ENCODE measurements at regions not wholly inside any gene's neighbourhood (a gene's known extent, or its start where the extent isn't known, plus 50 kb on each side); places are given as distances from the start of the nearest gene placed in this dataset.
"Not testable (repeated sequence)": the region's sequence is repeated elsewhere in the genome, so short reads cannot be mapped to it uniquely, and the experiment has no call there.

DNA sequence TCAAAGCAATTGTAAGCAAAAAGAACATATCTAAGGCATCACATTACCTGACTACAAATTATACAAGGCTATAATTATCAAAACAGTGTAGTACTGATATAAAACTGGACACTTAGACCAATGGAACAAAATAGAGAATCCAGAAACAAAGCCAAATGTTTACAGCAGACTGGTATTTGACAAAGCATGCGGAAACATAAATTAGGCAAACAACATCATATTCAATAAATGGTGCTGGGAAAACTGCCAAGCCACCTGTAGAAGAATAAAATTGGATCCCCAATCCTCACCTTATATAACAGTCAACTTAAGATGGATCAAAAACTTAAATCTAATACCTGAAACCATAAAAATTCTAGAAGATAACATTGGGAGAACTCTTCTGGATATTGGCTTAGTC, 240.8 kb upstream of the POM121L12 start:
- no peak for DNase-seq
- intact Hi-C loops (cut with DNase I): no loop called here

DNA sequence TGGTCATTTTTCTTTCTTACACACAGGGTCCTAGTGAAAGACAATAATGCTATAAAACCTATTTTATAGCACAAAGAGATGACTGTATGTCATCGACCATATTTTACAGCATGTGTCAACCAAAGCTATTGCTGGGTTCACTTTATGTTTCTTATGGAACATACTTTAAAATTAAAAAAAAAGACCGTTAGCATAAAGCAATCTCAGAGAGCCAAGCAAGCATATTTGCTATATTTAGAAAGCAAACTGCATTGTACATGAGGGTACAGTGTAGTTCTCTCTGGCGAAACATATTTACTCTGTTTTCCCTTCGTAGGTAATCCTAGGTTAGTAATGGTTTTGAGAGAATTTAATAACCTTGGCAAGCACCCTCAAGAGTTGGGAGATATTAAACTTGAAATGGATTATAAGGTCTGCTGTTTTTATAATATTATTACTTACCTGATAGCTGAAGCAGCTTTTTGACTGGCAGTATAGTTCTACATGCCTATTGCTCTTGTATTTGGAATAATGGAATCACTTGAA, 244.2 kb upstream of the POM121L12 start:
- no peak for DNase-seq
- intact Hi-C loops (cut with DNase I): no loop called here

DNA sequence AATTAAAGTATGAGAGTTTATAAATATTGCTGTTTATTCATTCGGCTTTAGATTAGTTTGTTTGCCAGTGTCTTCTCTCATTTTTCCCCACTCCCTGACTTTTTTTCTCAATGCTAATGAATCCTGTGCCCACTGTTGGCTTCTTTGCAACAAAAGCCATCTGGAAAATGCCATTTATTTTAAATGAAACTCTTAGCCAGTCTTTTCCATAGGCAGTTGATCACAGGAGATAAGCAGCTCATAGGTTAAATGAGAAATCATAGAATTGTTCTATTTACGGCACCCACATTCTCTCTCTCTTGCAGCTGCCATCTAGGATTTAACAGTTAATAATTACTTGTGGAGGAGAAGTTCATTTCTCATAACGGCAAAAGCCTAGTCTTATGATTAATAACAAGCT, 249.3 kb upstream of the POM121L12 start:
- no peak for DNase-seq
- intact Hi-C loops (cut with DNase I): no loop called here

DNA sequence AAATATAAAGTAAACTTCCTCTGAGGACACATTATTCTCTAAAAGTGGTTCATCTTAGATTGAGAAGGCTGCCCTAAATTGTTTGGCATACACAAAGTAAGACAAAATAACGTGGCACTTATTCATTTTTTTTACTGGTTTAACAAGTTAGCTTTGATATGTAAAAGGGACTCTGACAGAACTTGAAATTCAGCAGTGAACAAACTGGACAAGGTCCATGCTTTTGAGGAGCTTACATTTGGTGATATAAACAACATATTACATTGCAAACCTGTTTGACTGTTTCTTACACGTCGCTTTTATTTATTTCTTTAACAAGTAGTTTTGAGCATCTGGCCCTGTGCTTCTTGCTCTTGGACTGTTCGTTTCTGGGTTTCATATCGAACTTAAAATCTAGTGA, 253.1 kb upstream of the POM121L12 start:
- intact Hi-C loops (cut with DNase I): no loop called here
- no peak for DNase-seq

DNA sequence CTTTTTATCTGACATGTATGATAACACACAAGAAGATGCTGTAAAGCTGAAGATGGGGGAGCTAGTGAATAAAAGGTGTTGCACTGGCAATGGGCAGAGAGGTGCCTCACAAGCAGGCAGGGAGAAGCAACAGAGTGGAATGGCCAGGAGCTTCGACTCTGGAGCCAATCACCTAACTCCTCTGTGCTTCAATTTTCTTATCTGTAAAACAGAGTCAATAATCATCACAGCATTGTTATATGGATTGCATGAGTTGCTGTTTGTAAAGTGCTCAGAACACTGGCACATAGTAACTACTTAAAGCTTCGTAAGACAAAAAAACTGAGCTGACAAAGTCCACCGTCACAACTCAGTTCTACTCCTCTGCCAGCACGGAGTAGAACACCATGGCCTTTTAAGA, 254.2 kb upstream of the POM121L12 start:
- intact Hi-C loops (cut with DNase I): no loop called here
- DNase-seq: no peak

DNA sequence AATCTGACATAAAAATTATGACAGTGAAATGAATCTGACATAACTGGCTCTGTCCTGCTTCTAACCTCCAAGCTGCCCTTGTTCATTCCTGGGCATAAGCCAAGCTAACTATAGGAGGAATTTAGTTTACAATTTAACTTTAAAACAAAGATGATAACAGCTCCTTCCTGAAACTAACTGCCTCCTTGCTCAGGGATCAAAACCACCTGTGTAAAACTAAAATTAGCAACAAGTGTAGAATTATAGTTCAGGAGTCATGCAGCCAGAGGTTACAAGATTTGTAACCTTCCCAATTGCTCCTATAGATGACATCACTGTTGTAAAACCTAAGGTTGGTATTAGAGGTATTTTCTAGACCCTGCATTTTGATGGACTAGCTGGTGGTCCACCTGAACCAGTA, 256.4 kb upstream of the POM121L12 start:
- DNase-seq: no peak
- intact Hi-C loops (cut with DNase I): no loop called here

DNA sequence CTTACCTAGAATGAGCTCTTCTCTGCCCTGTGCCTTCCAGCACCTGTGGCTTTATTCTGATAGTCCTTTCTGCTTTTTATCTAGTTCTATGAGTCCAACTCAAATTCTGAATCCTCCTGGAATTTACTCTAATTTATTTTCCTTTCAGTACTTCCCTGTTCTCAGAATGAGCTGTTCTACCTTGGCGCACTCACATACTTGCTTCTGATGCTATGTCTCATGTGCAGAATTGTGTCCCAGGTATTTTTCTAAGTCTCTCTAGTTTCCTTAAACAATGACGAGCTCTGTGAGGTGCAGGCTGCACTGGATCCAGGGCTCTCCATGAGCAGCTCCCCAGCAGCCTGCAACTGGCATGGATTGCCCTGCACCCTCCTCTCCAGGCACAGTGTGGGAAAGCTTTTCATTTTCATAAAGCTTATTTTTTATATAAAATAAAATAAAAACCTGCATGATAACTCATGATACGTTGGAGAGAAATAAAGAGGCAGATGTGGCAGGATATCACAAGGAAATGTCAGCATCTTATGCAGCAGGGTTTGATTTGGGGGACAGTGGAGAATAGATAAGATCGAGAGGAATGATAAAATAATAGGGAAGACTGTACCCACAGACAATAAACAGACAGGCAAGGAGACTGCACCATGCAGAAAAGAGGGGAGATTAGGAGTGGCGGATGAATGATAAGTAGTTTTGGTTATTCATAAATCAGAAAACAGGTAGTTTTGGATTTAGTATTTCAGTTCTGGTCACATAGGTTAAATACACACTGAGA, 258.2 kb upstream of the POM121L12 start:
- DNase-seq: no peak
- intact Hi-C loops (cut with DNase I): no loop called here

DNA sequence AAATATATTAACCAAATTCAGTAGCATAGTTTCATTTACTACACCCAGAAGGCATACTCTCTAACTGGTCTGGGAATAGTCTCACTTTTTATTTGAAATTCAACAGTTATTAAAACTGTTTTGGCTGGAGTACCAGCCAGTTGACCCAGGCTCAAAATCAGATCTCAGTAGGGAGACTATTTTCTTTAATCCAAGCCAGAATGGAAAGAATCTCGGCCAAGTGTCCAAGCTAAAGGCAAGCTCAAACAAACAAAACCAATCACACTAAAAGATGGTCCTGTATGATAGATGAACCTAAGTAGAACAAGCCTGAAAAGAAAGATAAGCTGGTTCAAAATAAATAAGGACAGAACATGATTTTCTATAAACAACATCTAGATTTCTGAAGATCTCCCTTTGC, 259.6 kb upstream of the POM121L12 start:
- intact Hi-C loops (cut with DNase I): no loop called here
- no peak for DNase-seq

DNA sequence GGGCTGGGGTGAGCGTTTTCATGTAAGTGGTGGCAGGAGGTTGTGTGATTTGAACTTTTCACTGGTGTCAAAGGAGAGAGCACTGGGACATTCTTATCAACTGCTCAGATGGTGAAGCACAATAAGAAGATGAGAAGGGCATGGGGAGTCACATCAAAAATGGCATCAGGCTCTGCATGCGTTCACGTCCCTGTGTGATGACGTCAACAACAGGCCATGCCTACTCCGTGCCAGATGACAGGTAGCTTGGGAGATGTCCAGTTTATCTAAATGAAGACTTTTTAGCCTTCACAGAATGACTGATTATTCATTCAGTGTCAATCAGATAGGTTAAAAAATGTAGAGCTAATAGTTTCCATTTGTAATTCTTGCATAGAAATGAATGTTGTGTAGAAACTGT, 264.3 kb upstream of the POM121L12 start:
- intact Hi-C loops (cut with DNase I): no loop called here
- DNase-seq: no peak

DNA sequence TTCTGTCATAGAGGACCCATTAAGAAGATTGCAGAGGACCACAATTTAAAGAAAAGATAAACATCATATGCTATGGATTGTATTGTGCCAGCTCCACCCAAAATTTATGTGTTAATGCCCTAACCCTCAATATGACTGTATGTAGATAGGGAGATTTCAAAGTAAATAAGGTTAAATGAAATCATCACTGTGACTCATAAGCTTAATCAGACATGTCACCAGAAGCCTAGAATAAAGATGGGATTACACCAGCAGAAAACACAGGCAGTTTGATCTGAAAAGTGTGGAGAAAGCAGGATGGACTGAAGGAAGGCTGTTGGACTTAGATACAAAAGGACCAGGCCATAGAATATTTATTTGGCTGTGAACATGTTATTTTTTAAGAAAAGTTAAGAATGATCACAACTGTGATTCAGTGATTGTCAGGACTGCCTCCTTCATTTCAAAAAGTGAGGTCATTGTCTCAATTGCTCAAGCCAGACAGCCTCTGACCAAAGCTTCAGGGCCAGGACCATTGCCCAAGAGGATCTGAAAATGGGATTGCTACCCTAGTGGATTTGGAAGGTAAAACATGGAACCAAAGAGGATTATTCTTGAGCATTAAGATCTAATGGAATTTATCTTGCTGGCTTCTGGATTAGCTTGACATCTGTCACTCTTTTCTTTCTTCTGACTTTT, 270.8 kb upstream of the POM121L12 start:
- no peak for DNase-seq
- intact Hi-C loops (cut with DNase I): no loop called here

DNA sequence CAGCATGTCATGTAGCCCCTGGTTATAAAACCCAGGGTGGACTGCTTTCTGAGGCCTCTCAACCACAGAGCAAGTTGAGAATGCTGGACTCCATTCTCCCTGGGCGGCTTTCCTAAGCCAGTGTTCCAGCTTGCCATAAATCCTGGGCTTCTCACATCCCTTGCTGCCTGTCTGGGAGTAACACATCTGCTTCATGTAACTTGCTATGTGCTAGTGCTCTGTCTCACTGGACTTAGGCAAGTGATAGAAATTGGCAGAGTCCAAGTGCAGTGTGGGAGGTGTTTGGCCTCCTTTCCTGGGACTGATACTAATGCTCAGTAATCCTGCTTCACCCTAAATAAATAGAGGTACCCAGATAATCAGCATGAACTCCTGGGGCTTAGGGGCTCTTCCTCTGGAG, 277.1 kb upstream of the POM121L12 start:
- DNase-seq: no peak
- intact Hi-C loops (cut with DNase I): no loop called here

DNA sequence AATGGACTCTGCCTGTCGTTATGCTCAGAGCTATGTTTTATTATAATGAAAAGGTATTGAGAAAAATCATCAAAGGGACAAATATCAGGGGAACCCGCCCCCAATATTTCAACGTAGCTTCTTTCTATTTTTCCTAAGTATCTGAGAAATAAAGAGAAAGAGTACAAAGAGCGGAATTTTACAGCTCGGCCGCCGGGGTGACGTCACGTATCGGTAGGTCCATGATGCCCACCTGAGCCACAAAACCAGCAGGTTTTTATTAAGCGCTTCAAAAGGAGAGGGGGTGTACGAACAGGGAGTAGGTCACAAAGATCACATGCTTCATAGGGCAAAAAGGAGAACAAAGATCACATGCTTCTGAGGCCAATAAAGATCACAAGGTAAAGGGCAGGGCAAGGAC, 281.6 kb upstream of the POM121L12 start:
- DNase-seq: no peak
- intact Hi-C loops (cut with DNase I): no loop called here

DNA sequence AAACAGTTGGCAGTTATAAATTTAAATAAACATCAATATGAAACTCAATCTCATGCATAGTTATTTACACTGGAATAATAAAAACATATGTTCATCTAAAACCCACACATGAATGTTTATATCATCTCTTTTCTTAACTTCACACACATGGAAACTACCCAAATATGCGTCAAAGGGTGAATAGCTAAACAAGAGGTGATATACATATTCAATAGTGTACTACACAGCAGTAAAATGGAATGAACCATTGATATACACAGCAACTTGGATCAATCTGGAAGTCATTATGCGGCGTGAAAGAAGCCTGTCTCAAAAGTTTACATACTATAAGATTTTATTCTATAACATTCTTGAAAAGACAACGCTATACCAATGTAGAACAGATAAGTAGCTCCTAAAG, 282.5 kb upstream of the POM121L12 start:
- intact Hi-C loops (cut with DNase I): no loop called here
- DNase-seq: no peak

DNA sequence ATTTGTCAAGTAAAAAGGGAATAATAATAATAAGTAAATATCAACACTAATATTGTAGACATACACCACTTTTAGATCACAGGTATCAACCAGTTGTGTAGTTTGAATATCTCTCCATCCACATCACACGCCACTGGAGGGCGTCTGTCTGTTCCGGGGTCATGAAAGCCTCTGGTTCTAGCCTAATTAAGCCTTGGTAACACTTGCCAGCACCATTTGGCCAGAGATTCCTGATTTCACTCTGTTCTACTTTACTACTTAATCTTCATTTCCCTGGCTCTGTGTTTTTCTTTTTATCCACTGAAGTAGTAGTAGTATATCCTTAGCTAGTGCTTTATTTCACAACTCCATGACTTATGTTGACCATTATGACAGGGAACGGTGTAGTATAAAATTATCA, 285.6 kb upstream of the POM121L12 start:
- no peak for DNase-seq

DNA sequence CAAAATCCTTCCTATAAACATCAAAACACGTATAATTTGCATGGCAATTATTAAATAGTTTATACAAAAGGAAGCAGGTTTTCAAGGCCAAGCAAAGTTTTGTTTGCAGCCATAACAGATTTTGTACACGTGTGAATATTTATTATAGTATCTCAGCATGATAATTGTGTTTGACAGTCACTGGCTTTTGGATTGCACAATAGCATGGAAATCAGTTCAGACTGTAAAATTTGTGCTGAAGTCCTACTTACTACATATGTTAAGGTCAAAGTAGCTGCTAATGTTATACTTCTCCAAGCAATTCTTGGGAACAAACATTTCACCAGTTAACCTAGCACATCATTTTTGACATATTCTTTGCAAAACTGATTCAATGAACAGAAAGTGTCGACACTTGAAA, 287.6 kb upstream of the POM121L12 start:
- intact Hi-C loops (cut with DNase I): no loop called here
- DNase-seq: no peak

More for the DNA sequence above, 285.6 kb upstream of the POM121L12 start:
- intact Hi-C loops (cut with DNase I): no loop called here

DNA sequence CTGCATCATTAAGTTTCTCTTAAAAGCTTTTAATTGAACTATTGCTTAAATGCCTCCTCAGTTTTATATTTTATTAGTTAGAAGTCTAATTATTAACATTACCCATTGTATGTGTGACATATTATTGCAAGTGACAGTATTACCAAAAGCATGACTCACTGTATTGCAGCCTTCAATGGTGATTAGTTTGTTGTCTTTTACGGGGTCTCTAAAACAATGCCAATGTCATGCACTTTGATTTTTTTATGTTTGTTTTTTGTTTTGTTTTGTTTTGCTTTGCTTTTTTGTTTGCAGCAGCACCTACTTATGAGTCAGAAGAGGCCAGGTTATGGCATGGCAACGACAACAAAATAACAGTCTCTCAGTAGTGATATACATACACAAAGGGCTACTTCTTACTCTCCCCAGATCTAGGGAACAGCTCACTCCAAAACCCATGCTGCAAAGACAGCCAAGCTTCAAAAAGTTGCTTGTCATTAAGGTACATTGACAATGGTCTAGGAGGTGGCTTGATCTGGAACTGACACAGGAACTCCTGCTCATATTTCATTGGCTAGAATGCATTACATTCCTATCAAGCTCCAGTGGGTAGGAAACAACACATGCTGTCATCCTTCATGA, 293.7 kb upstream of the POM121L12 start:
- intact Hi-C loops (cut with DNase I): no loop called here
- no peak for DNase-seq

DNA sequence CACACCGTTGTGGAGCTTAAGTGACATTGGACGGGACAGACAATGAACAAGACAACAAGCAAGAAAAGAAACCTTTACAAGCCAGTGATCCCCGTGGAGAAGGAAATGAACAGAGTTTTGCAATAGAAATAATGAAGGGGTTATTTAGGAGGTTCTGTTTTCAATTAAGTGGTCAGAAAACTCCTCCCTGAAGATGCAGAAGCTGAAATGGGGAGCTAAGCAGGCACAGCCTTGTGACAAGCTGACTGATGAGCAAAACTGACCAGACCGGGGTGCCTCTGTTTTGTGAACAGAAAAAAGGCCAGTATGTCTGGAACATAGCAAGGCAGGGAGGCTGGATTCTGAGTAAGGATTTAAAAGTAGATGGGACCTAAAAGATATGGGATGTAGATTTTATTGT, 299.8 kb upstream of the POM121L12 start:
- DNase-seq: no peak
- intact Hi-C loops (cut with DNase I): no loop called here

DNA sequence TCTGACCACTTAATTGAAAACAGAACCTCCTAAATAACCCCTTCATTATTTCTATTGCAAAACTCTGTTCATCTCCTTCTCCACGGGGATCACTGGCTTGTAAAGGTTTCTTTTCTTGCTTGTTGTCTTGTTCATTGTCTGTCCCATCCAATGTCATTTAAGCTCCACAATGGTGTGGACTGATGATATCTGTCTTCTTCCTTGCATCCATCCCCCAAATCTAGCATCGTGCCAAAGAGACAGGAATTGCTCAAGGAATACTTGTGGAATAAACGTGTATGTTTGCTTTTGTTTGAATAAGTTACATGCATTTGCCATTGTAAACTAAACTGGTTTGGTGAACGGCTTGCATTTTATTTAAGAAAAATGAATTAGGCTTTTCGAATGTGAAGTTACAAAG, 306.8 kb upstream of the POM121L12 start:
- DNase-seq; intact Hi-C loops (cut with DNase I): not testable (repeated sequence)

DNA sequence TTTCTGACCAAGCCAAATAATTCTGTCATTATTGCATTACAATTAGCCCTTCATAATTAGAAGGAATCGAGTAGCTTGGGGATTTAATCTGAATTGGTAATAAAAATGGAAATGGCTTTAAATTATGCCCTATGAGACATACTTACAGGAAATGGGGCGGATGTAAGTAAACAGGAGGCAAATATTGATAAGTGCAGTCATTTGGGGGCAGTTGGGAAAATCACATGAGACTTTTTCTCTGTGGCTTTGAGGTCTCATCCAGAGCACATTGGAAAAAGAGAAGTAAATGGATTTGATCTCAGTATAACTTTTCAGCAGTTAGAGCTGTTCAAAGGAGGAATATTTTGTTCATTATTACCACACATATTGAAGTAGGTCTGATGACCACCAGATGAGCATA, 307.8 kb upstream of the POM121L12 start:
- intact Hi-C loops (cut with DNase I): no loop called here
- DNase-seq: no peak

DNA sequence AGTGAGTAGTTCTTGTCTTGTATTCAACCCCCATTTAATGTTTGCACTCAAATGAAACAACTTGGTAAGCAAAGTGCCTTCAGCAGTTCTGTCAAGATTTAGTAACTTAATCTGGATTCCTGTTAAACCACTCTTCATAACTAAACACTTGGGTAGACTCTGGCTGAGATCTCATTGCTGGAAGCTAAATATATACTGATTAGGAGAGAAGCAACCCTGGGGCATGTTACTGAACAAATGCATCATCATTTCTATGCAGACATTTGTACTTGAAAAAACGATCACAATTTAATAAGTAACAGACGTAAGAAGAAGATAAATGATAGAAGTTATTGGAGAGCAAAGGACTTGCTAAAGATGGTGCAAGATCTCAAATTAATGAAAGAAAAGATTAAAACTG, 308.4 kb upstream of the POM121L12 start:
- intact Hi-C loops (cut with DNase I): no loop called here
- DNase-seq: no peak

DNA sequence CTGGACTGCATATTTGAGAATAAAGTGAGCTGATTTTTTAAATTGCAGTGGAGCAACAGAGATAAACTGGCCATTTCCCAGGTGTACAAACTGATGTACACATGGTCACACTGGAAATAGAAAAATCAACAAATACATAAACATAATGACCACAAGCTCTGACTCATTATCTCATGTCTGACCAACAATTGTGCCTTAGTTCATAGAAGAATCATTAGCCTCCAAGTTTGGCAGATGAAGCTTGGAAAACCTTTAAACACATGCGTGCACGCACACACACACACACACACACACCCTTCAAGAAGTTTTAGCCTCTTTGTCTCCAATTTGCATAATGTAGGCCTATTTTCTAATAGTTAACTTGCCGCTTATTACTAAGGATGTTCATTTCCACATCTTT, 308.9 kb upstream of the POM121L12 start:
- intact Hi-C loops (cut with DNase I): no loop called here

More for the DNA sequence above, 308.9 kb upstream of the POM121L12 start:
- no peak for DNase-seq

All from head of caudate nucleus (tissue), 42 donors.